Right atrium auricular region (tissue), 2 donors: ENCODE measurements at regions not wholly inside any gene's neighbourhood (a gene's known extent, or its start where the extent isn't known, plus 50 kb on each side); places are given as distances from the start of the nearest gene placed in this dataset.

Experiments used
- DNase-seq: peaks from one replicate; pipeline ENCODE4 v3.0.0-alpha.2; 2019; ENCODE audit warnings: low spot score
- H3K27ac ChIP-seq, 2 donors: fragments of 200-600 bp; sonication (generic); 1 replicate in 1 of 2; 2 replicates in 1 of 2; pipeline ENCODE4 v1.5.1; 2016 to 2019
- H3K27me3 ChIP-seq, 2 donors: fragments of 200-600 bp; sonication (generic); one replicate each; pipeline versions ENCODE4 v1.5.1 to v1.6.0; 2017 to 2019
- H3K36me3 ChIP-seq: fragments of 200-600 bp; sonication (generic); one replicate; pipeline ENCODE4 v1.5.1; 2016
- H3K4me1 ChIP-seq, 2 donors: fragments of 200-600 bp; sonication (generic); one replicate each; pipeline versions ENCODE4 v1.5.1 to v1.6.0; 2017 to 2019
- H3K4me3 ChIP-seq, 2 donors: fragments of 200-600 bp; sonication (generic); 1 replicate in 1 of 2; 2 replicates in 1 of 2; pipeline ENCODE4 v1.5.1; 2017 to 2019; ENCODE audit warnings: mild to moderate bottlenecking in 1 of 2, moderate library complexity in 1 of 2
- H3K9me3 ChIP-seq, 2 donors: fragments of 200-600 bp; sonication (generic); one replicate each; pipeline ENCODE4 v1.5.1; 2019
- TF ChIP-seq, protein P1 (sequence below), 2 donors: fragments of 200-600 bp; sonication (generic); IDR thresholded peaks; one replicate each; pipeline ENCODE4 v1.5.1; 2019; ENCODE audit warnings: antibody characterized with exemption in 2 of 2

GRCh38 chr9:73743826-73744225 lies 592.2 kb downstream of the ANXA1 start:
- TF ChIP-seq, protein P1, sequence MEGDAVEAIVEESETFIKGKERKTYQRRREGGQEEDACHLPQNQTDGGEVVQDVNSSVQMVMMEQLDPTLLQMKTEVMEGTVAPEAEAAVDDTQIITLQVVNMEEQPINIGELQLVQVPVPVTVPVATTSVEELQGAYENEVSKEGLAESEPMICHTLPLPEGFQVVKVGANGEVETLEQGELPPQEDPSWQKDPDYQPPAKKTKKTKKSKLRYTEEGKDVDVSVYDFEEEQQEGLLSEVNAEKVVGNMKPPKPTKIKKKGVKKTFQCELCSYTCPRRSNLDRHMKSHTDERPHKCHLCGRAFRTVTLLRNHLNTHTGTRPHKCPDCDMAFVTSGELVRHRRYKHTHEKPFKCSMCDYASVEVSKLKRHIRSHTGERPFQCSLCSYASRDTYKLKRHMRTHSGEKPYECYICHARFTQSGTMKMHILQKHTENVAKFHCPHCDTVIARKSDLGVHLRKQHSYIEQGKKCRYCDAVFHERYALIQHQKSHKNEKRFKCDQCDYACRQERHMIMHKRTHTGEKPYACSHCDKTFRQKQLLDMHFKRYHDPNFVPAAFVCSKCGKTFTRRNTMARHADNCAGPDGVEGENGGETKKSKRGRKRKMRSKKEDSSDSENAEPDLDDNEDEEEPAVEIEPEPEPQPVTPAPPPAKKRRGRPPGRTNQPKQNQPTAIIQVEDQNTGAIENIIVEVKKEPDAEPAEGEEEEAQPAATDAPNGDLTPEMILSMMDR (IDR thresholded peaks at IDR 0.05): no peak
- Histone ChIP-seq H3K9me3 (peaks cover 6 to 11% of the 10 kb centered on the region in 2 donors), H3K4me1 (no peaks in the 10 kb centered on the region), H3K4me3 (no peak overlapping the region), H3K27ac (no peak overlapping the region), H3K36me3 (no peaks in the 10 kb centered on the region), H3K27me3 (no peaks in the 10 kb centered on the region)
- DNase-seq: no peak

DNA sequence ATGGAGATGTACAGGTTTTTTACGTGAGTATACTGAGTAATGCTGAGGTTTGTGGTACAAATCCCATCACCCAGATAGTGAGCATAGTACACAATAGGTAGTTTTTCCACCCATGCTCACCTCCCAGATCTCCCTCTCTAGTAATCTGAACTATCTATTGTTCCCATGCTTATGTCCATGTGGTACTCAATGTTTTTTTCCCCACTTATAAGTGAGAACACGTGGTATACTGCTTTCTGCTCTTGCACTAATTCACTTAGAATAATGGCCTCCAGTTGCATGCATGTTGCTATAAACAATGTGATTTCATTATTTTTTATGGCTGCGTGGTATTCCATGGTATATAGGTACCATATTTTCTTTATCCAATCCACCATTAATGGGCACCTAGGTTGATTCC lies 593.9 kb downstream of the ANXA1 start:
- Histone ChIP-seq H3K27me3 (no peaks in the 10 kb centered on the region), H3K9me3 (peaks cover 6 to 11% of the 10 kb centered on the region in 2 donors), H3K4me1 (no peaks in the 10 kb centered on the region), H3K27ac (no peak overlapping the region), H3K36me3 (no peaks in the 10 kb centered on the region), H3K4me3 (no peak overlapping the region)
- no peak for DNase-seq
- TF ChIP-seq, protein P1 (IDR thresholded peaks at IDR 0.05): no peak

DNA sequence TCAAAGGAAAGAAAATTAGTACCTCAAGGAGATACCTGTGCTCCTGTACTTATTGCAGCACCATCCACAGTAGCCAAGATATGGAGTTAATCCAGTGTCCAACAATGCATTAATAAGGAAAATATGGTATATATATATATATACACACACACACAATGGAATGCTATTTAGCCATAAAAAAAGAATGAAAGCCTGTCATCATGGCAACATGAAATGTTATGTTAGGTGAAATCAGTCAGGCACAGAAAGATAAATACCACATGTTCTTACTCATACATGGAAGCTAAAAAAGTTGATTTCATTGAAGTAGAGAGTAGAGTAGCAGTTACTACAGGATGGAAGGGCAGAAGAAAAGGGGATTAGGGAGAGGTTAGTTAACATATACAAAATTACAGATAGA lies 601.5 kb downstream of the ANXA1 start:
- Histone ChIP-seq H3K27me3 (no peaks in the 10 kb centered on the region), H3K9me3 (no peaks in the 10 kb centered on the region), H3K4me3 (no peak overlapping the region), H3K4me1 (no peaks in the 10 kb centered on the region), H3K27ac (no peak overlapping the region), H3K36me3 (no peaks in the 10 kb centered on the region)
- no peak for DNase-seq
- TF ChIP-seq, protein P1 (IDR thresholded peaks at IDR 0.05): no peak

DNA sequence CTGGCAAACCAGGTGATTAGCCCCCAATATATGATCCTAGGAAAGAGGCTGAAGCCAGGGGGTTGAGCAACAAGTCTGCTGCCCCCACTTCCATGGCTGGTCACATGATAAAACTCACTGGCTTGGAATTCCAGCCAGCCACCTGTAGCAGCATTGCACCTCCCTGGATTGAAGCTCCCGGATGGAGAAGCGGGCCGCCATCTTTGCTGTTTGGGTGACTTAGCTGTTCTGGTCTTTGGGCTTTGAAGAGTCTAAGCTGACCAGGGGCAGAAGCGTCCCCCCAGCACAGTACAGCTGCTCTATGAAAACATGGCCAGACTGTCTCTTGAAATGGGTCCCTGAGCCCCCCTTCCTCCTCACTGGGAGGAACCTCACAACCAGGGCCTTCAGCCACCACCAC lies 610.2 kb downstream of the ANXA1 start:
- no peaks in the 10 kb centered on the region for H3K4me1 ChIP-seq
- no peak overlapping the region for H3K4me3 ChIP-seq
- TF ChIP-seq, protein P1 (IDR thresholded peaks at IDR 0.05): no peak
- H3K36me3 ChIP-seq: no peaks in the 10 kb centered on the region
- no peaks in the 10 kb centered on the region for H3K9me3 ChIP-seq
- no peaks in the 10 kb centered on the region for H3K27me3 ChIP-seq
- H3K27ac ChIP-seq: no peak overlapping the region
- DNase-seq: no peak

GRCh38 chr9:73773896-73774295 lies 622.2 kb downstream of the ANXA1 start:
- no peak overlapping the region for H3K27ac ChIP-seq
- H3K9me3 ChIP-seq: no peaks in the 10 kb centered on the region
- no peaks in the 10 kb centered on the region for H3K27me3 ChIP-seq
- no peak for DNase-seq
- H3K36me3 ChIP-seq: no peaks in the 10 kb centered on the region
- H3K4me1 ChIP-seq: no peaks in the 10 kb centered on the region
- no peak overlapping the region for H3K4me3 ChIP-seq
- TF ChIP-seq, protein P1 (IDR thresholded peaks at IDR 0.05): no peak

- Histone ChIP-seq H3K9me3 (no peaks in the 10 kb centered on the region), H3K27ac (no peak overlapping the region), H3K4me3 (no peak overlapping the region), H3K4me1 (no peaks in the 10 kb centered on the region), H3K36me3 (no peaks in the 10 kb centered on the region), H3K27me3 (no peaks in the 10 kb centered on the region)
- TF ChIP-seq, protein P1 (IDR thresholded peaks at IDR 0.05): no peak
- no peak for DNase-seq
These were observed 624.1 kb downstream of the ANXA1 start for GRCh38 chr9:73775757-73776156.
